SK-N-SH (cell line): ENCODE measurements at regions not wholly inside any gene's neighbourhood (a gene's known extent, or its start where the extent isn't known, plus 50 kb on each side); places are given as distances from the start of the nearest gene placed in this dataset.

ENCODE experiments used
- CTCF ChIA-PET: fragments of 300-600, 350-600 bp; formaldehyde crosslinking; extraction: SDS; loops from one replicate; lab custom pipeline; 2021; lab: Yijun Ruan, JAX
- POLR2A ChIA-PET: fragments of 350-600 bp; sonication (Branson Sonifier 250); formaldehyde crosslinking; extraction: SDS; loops from one replicate; lab custom pipeline; 2020; ENCODE audit warnings: antibody characterized with exemption, inconsistent platforms; lab: Yijun Ruan, JAX
- DNase-seq: peaks from one replicate; pipeline ENCODE4 v3.0.0; 2012
- H2AFZ ChIP-seq: fragments of 200-600 bp; sonication (generic); 2 replicates; pipeline ENCODE4 v1.8.1; 2016; ENCODE audit warnings: antibody characterized with exemption, mild to moderate bottlenecking, low read depth
- H3F3A ChIP-seq: fragments of 200-600 bp; sonication (generic); replicated peaks from 2 replicates; pipeline ENCODE3; 2016; ENCODE audit warnings: antibody characterized with exemption, mild to moderate bottlenecking; ENCODE audit not compliant: insufficient read depth
- H3K27ac ChIP-seq, 2 experiments: fragments of 200-500 bp in 1 of 2; fragments of 200-600 bp in 1 of 2; sonication (Bioruptor generic) in 1 of 2; sonication (generic), shearing (Covaris generic) in 1 of 2; 2 replicates each; pipeline versions ENCODE4 v1.5.1 to v1.6.1; 2014 to 2016; ENCODE audit warnings: low read depth in 2 of 2, inconsistent platforms in 1 of 2, low read length in 1 of 2, mild to moderate bottlenecking in 1 of 2, mixed read lengths in 1 of 2
- H3K27me3 ChIP-seq: fragments of 200-600 bp; sonication (generic), shearing (Covaris generic); 2 replicates; pipeline ENCODE4 v1.6.1; 2016; ENCODE audit warnings: mixed run types; ENCODE audit not compliant: insufficient read depth
- H3K36me3 ChIP-seq, 2 experiments: fragments of 200-500 bp in 1 of 2; fragments of 200-600 bp in 1 of 2; sonication (Bioruptor generic) in 1 of 2; sonication (generic) in 1 of 2; replicated peaks in 1 of 2; 2 replicates each; pipeline versions ENCODE3 to v1.5.1; 2014 to 2016; ENCODE audit warnings: low read length in 1 of 2, mild to moderate bottlenecking in 1 of 2; ENCODE audit not compliant: insufficient read depth in 2 of 2, control insufficient read depth in 1 of 2
- H3K4me1 ChIP-seq, 2 experiments: fragments of 200-500 bp in 1 of 2; fragments of 200-600 bp in 1 of 2; sonication (Bioruptor generic) in 1 of 2; sonication (generic), shearing (Covaris generic) in 1 of 2; 2 replicates each; pipeline versions ENCODE4 v1.5.1 to v1.6.1; 2014 to 2016; ENCODE audit warnings: low read depth in 1 of 2, low read length in 1 of 2, mixed run types in 1 of 2; ENCODE audit not compliant: insufficient read depth in 2 of 2, control insufficient read depth in 1 of 2
- H3K4me2 ChIP-seq: fragments of 200-600 bp; sonication (generic), shearing (Covaris generic); 2 replicates; pipeline ENCODE4 v1.6.1; 2017; ENCODE audit warnings: mixed run types
- H3K4me3 ChIP-seq, 2 experiments: fragments of 200-500 bp in 1 of 2; fragments of 200-600 bp in 1 of 2; sonication (Bioruptor generic) in 1 of 2; sonication (generic), shearing (Covaris generic) in 1 of 2; 2 replicates each; pipeline versions ENCODE4 v1.5.1 to v1.8.1; 2014 to 2016; ENCODE audit warnings: low read depth in 2 of 2, inconsistent platforms in 1 of 2, low read length in 1 of 2, mild to moderate bottlenecking in 1 of 2, mixed read lengths in 1 of 2, moderate library complexity in 1 of 2
- H3K79me2 ChIP-seq: fragments of 200-600 bp; sonication (generic); 2 replicates; pipeline ENCODE4 v1.8.1; 2017; ENCODE audit warnings: mild to moderate bottlenecking; ENCODE audit not compliant: insufficient read depth
- H3K9ac ChIP-seq: fragments of 200-600 bp; sonication (generic); 2 replicates; pipeline ENCODE4 v1.6.1; 2017; ENCODE audit warnings: mixed run types
- H3K9me2 ChIP-seq: fragments of 200-600 bp; sonication (generic); 2 replicates; pipeline ENCODE4 v1.6.1; 2017; ENCODE audit warnings: mixed run types
- H3K9me3 ChIP-seq: fragments of 200-600 bp; sonication (generic); 2 replicates; pipeline ENCODE4 v1.6.1; 2017; ENCODE audit warnings: mixed run types, mild to moderate bottlenecking, moderate library complexity
- H4K20me1 ChIP-seq: fragments of 200-600 bp; sonication (generic); 2 replicates; pipeline ENCODE4 v1.6.1; 2017; ENCODE audit warnings: mild to moderate bottlenecking, mixed run types; ENCODE audit not compliant: insufficient read depth
- CHD2 ChIP-seq: fragments of 150-350 bp; IDR thresholded peaks from 2 replicates; pipeline ENCODE4 v1.6.1; 2018; ENCODE audit warnings: low read length; ENCODE audit not compliant: partially characterized antibody
- EP300 ChIP-seq, 2 experiments: IDR thresholded peaks; 2 replicates each; pipeline versions ENCODE4 v1.4.0 to v1.6.1; 2012; ENCODE audit warnings: borderline replicate concordance in 1 of 2, low read depth in 1 of 2, low read length in 1 of 2
- FOXM1 ChIP-seq: IDR thresholded peaks from 2 replicates; pipeline ENCODE4 v1.4.0; 2012; ENCODE audit warnings: low read depth, mild to moderate bottlenecking
- GATA2 ChIP-seq: sonication (generic); formaldehyde crosslinking; IDR thresholded peaks from 2 replicates; pipeline ENCODE4 v1.5.0; 2020; ENCODE audit warnings: mild to moderate bottlenecking, missing genetic modification reagents
- JUND ChIP-seq: IDR thresholded peaks from 2 replicates; pipeline ENCODE4 v1.4.0; 2012
- NRF1 ChIP-seq: IDR thresholded peaks from 2 replicates; pipeline ENCODE4 v1.6.1; 2012; ENCODE audit warnings: low read depth, mild to moderate bottlenecking, low read length
- RAD21 ChIP-seq: IDR thresholded peaks from 2 replicates; pipeline ENCODE4 v1.6.1; 2012; ENCODE audit warnings: mild to moderate bottlenecking, low read length
- RCOR1 ChIP-seq: fragments of 150-350 bp; IDR thresholded peaks from 2 replicates; pipeline ENCODE4 v1.6.1; 2017; ENCODE audit warnings: antibody characterized with exemption, low read length
- REST ChIP-seq: IDR thresholded peaks from 2 replicates; pipeline ENCODE4 v1.6.1; 2012; ENCODE audit warnings: mild to moderate bottlenecking, low read depth, low read length, moderate library complexity
- RXRA ChIP-seq: IDR thresholded peaks from 2 replicates; pipeline ENCODE4 v1.4.0; 2012; ENCODE audit warnings: low read depth, mild to moderate bottlenecking, borderline replicate concordance
- TCF12 ChIP-seq: IDR thresholded peaks from 2 replicates; pipeline ENCODE4 v1.4.0; 2012
- TEAD4 ChIP-seq: IDR thresholded peaks from 2 replicates; pipeline ENCODE4 v1.4.0; 2012; ENCODE audit warnings: mild to moderate bottlenecking, borderline replicate concordance; ENCODE audit not compliant: insufficient read depth
- YY1 ChIP-seq: IDR thresholded peaks from 2 replicates; pipeline ENCODE4 v1.4.0; 2012; ENCODE audit warnings: low read depth, mild to moderate bottlenecking
- WGBS: methylation state at CpG from one replicate; pipeline ENCODE4 v1.1.6; 2017; ENCODE audit warnings: low lambda C conversion rate; 5-methylcytosine and 5-hydroxymethylcytosine counted together
- TF ChIP-seq, protein P1 (sequence below): fragments of 150-350 bp; IDR thresholded peaks from 2 replicates; pipeline ENCODE4 v1.6.1; 2017; ENCODE audit warnings: antibody characterized with exemption, low read length, low read depth, borderline replicate concordance
- TF ChIP-seq, protein P2 (sequence below): IDR thresholded peaks from 2 replicates; pipeline ENCODE4 v1.4.0; 2012; ENCODE audit warnings: low read depth, borderline replicate concordance

- H2AFZ ChIP-seq, result no peak overlapping the region
- H3K4me1 ChIP-seq, result no peaks in the 10 kb centered on the region
- H3K4me2 ChIP-seq, result no peak overlapping the region
- no peaks in the 10 kb centered on the region for H3F3A ChIP-seq
- TF ChIP-seq TEAD4, result no peak
- TF ChIP-seq REST, result no peak
- no peak for TF ChIP-seq JUND
- TF ChIP-seq CHD2, result no peak
- no peak for TF ChIP-seq TCF12
- no peak for TF ChIP-seq YY1
- TF ChIP-seq RAD21, result no peak
- no peak for TF ChIP-seq GATA2 (CRISPR knock-in tag)
- TF ChIP-seq NRF1, result no peak
- no peak for TF ChIP-seq RXRA
- no peak for TF ChIP-seq RCOR1
- TF ChIP-seq, protein P1, sequence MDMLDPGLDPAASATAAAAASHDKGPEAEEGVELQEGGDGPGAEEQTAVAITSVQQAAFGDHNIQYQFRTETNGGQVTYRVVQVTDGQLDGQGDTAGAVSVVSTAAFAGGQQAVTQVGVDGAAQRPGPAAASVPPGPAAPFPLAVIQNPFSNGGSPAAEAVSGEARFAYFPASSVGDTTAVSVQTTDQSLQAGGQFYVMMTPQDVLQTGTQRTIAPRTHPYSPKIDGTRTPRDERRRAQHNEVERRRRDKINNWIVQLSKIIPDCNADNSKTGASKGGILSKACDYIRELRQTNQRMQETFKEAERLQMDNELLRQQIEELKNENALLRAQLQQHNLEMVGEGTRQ, result no peak
- TF ChIP-seq, protein P2, sequence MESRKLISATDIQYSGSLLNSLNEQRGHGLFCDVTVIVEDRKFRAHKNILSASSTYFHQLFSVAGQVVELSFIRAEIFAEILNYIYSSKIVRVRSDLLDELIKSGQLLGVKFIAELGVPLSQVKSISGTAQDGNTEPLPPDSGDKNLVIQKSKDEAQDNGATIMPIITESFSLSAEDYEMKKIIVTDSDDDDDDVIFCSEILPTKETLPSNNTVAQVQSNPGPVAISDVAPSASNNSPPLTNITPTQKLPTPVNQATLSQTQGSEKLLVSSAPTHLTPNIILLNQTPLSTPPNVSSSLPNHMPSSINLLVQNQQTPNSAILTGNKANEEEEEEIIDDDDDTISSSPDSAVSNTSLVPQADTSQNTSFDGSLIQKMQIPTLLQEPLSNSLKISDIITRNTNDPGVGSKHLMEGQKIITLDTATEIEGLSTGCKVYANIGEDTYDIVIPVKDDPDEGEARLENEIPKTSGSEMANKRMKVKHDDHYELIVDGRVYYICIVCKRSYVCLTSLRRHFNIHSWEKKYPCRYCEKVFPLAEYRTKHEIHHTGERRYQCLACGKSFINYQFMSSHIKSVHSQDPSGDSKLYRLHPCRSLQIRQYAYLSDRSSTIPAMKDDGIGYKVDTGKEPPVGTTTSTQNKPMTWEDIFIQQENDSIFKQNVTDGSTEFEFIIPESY, result no peak
- TF ChIP-seq EP300 (IDR thresholded peaks at IDR 0.05; ENCODE audit: borderline replicate concordance in 1 of 2, low read depth in 1 of 2, low read length in 1 of 2), result no peak
- no peak for TF ChIP-seq FOXM1
- H3K36me3 ChIP-seq, result no peaks in the 10 kb centered on the region
- no peak overlapping the region for H3K4me3 ChIP-seq
- DNase-seq, result no peak
- 75% methylated on average over 4 of the region's 4 CpGs for WGBS
- no peaks in the 10 kb centered on the region for H3K27me3 ChIP-seq
- POLR2A ChIA-PET, result no interaction called here
- H3K9me3 ChIP-seq, result no peaks in the 10 kb centered on the region
- no peaks in the 10 kb centered on the region for H4K20me1 ChIP-seq
- H3K27ac ChIP-seq, result no peak overlapping the region
- H3K9me2 ChIP-seq, result no peaks in the 10 kb centered on the region
- H3K79me2 ChIP-seq, result no peaks in the 10 kb centered on the region
- H3K9ac ChIP-seq, result no peak overlapping the region
- CTCF ChIA-PET, result interaction anchor here (0.6 kb wide), 1 partner anchor 158 kb away, joined by 3 read pairs; no protein-coding TSS in a partner anchor
Measured at GRCh38 chr21:23881783-23882182, 1725.5 kb downstream of the MRPL39 start.
